Liver (tissue), 3 donors: ENCODE measurements at regions not wholly inside any gene's neighbourhood (a gene's known extent, or its start where the extent isn't known, plus 50 kb on each side); places are given as distances from the start of the nearest gene placed in this dataset.

ENCODE experiments used
- ATF3 ChIP-seq: IDR thresholded peaks from 2 replicates; pipeline ENCODE4 v1.6.1; 2016; ENCODE audit warnings: antibody characterized with exemption
- CTCF ChIP-seq: fragments of 150-350 bp; IDR thresholded peaks from 2 replicates; pipeline ENCODE4 v1.5.1; 2017; ENCODE audit warnings: improper control_type of control experiment, low read depth, low read length; ENCODE audit not compliant: missing input control
- MAX ChIP-seq: IDR thresholded peaks from 2 replicates; pipeline ENCODE4 v1.6.1; 2016; ENCODE audit warnings: antibody characterized with exemption
- RAD21 ChIP-seq, 2 donors: IDR thresholded peaks; 2 replicates each; pipeline ENCODE4 v1.6.1; 2016; ENCODE audit warnings: antibody characterized with exemption in 2 of 2, mild to moderate bottlenecking in 2 of 2
- REST ChIP-seq: IDR thresholded peaks from 2 replicates; pipeline ENCODE4 v1.6.1; 2016; ENCODE audit warnings: antibody characterized with exemption, mild to moderate bottlenecking
- YY1 ChIP-seq: IDR thresholded peaks from 2 replicates; pipeline ENCODE4 v1.6.1; 2016; ENCODE audit warnings: antibody characterized with exemption, mild to moderate bottlenecking
- donor health status: healthy.
- donor health status: healthy.

GRCh38 chr2:21820271-21820670 is 696.5 kb downstream of the TDRD15 start:
- TF ChIP-seq CTCF: no peak
- no peak for TF ChIP-seq RAD21 (IDR thresholded peaks at IDR 0.05)
- TF ChIP-seq YY1: no peak
- TF ChIP-seq MAX: no peak
- TF ChIP-seq ATF3: no peak
- no peak for TF ChIP-seq REST
